ENCODE measurements at regions not wholly inside any gene's neighbourhood (a gene's known extent, or its start where the extent isn't known, plus 50 kb on each side); places are given as distances from the start of the nearest gene placed in this dataset.

GRCh38 chr6:135738636-135739035 lies 112.9 kb upstream of the PDE7B start:
- Histone ChIP-seq H3K36me3 (ENCODE audit: low read depth, missing control alignments) (no peaks in the 10 kb centered on the region), H3K4me1 (no peaks in the 10 kb centered on the region), H3K27ac (no peak overlapping the region), H3K9me3 (no peaks in the 10 kb centered on the region), H3K4me3 (no peak overlapping the region), H3K27me3 (no peaks in the 10 kb centered on the region)
- DNase-seq = no peak
- intact Hi-C loops (cut with DNase I; ENCODE audit: low total_unique reads) = no loop called here
- WGBS, 2 donors = 45 to 65% methylated on average over 1 of the region's 1 CpG
- no peak for TF ChIP-seq CTCF (IDR thresholded peaks at IDR 0.05)
- TF ChIP-seq POLR2A (IDR thresholded peaks at IDR 0.05) = no peak

- DNase-seq = no peak
- Histone ChIP-seq H3K4me1 (no peaks in the 10 kb centered on the region), H3K27me3 (no peaks in the 10 kb centered on the region), H3K36me3 (ENCODE audit: low read depth, missing control alignments) (no peaks in the 10 kb centered on the region), H3K27ac (no peak overlapping the region), H3K4me3 (no peak overlapping the region), H3K9me3 (no peaks in the 10 kb centered on the region)
- 55 to 60% methylated on average over 7 of the region's 7 CpGs for WGBS, 2 donors
- intact Hi-C loops (cut with DNase I; ENCODE audit: low total_unique reads) = no loop called here
- TF ChIP-seq CTCF (IDR thresholded peaks at IDR 0.05) = no peak
Observed at GRCh38 chr6:135739288-135739687, 112.2 kb upstream of the PDE7B start.

GRCh38 chr6:135740580-135740979 lies 110.9 kb upstream of the PDE7B start:
- Histone ChIP-seq H3K36me3 (ENCODE audit: low read depth, missing control alignments) (no peaks in the 10 kb centered on the region), H3K27me3 (no peaks in the 10 kb centered on the region), H3K27ac (no peak overlapping the region), H3K4me3 (no peak overlapping the region), H3K4me1 (no peaks in the 10 kb centered on the region), H3K9me3 (no peaks in the 10 kb centered on the region)
- no peak for TF ChIP-seq POLR2A (IDR thresholded peaks at IDR 0.05)
- TF ChIP-seq CTCF (IDR thresholded peaks at IDR 0.05) = no peak
- intact Hi-C loops (cut with DNase I; ENCODE audit: low total_unique reads) = no loop called here
- no peak for DNase-seq
- 63 to 84% methylated on average over 1 of the region's 1 CpG for WGBS, 2 donors

- intact Hi-C loops (cut with DNase I; ENCODE audit: low total_unique reads) = no loop called here
- no peak for TF ChIP-seq POLR2A (IDR thresholded peaks at IDR 0.05)
- no peak for TF ChIP-seq CTCF (IDR thresholded peaks at IDR 0.05)
- H3K27ac ChIP-seq = no peak overlapping the region
- H3K4me3 ChIP-seq = no peak overlapping the region
- no peak for DNase-seq
- 80 to 88% methylated on average over 5 of the region's 5 CpGs for WGBS, 2 donors
- H3K9me3 ChIP-seq = no peaks in the 10 kb centered on the region
- no peaks in the 10 kb centered on the region for H3K4me1 ChIP-seq
- no peaks in the 10 kb centered on the region for H3K27me3 ChIP-seq
- H3K36me3 ChIP-seq (ENCODE audit: low read depth, missing control alignments) = no peaks in the 10 kb centered on the region
Observed at GRCh38 chr6:135743476-135743875, 108.0 kb upstream of the PDE7B start.

- Histone ChIP-seq H3K4me1 (no peaks in the 10 kb centered on the region), H3K36me3 (ENCODE audit: low read depth, missing control alignments) (no peaks in the 10 kb centered on the region), H3K4me3 (no peak overlapping the region), H3K27ac (no peak overlapping the region), H3K9me3 (no peaks in the 10 kb centered on the region), H3K27me3 (no peaks in the 10 kb centered on the region)
- intact Hi-C loops (cut with DNase I; ENCODE audit: low total_unique reads) = no loop called here
- DNase-seq = no peak
- WGBS, 2 donors = 80 to 87% methylated on average over 3 of the region's 3 CpGs
- no peak for TF ChIP-seq POLR2A (IDR thresholded peaks at IDR 0.05)
- TF ChIP-seq CTCF (IDR thresholded peaks at IDR 0.05) = no peak
Observed at GRCh38 chr6:135748189-135748588, 103.3 kb upstream of the PDE7B start.
